Heart left ventricle (tissue), 16 donors: ENCODE measurements at regions not wholly inside any gene's neighbourhood (a gene's known extent, or its start where the extent isn't known, plus 50 kb on each side); places are given as distances from the start of the nearest gene placed in this dataset.

Experiments
- ATAC-seq, 4 donors: fragments of 200-7000 bp; cut with Tn5 transposase; one replicate each; pipeline ENCODE4 v1.9.1; 2020 to 2022; ENCODE audit warnings: moderate library complexity in 4 of 4, mild to moderate bottlenecking in 3 of 4, moderate number of reproducible peaks in 1 of 4
- DNase-seq, 5 donors: peaks; one replicate each; pipeline ENCODE4 v3.0.0-alpha.2; 2020
- H3K27ac ChIP-seq, 12 donors: fragments of 200-600 bp; sonication (generic) in 4 of 12; one replicate each; pipeline versions ENCODE4 v1.5.0 to v1.8.0; 2016 to 2022; ENCODE audit warnings: mild to moderate bottlenecking in 2 of 12
- H3K27me3 ChIP-seq, 9 donors: fragments of 200-600 bp; sonication (generic) in 2 of 9; one replicate each; pipeline versions ENCODE4 v1.5.1 to v1.8.0; 2016 to 2022; ENCODE audit warnings: mild to moderate bottlenecking in 3 of 9
- H3K36me3 ChIP-seq, 9 donors: fragments of 200-600 bp; sonication (generic) in 2 of 9; one replicate each; pipeline versions ENCODE4 v1.5.0 to v1.8.0; 2018 to 2022; ENCODE audit warnings: mild to moderate bottlenecking in 2 of 9
- H3K4me1 ChIP-seq, 12 donors: fragments of 200-600 bp; sonication (generic) in 4 of 12; one replicate each; pipeline versions ENCODE4 v1.5.0 to v1.8.0; 2016 to 2022; ENCODE audit warnings: mild to moderate bottlenecking in 3 of 12
- H3K4me3 ChIP-seq, 12 donors: fragments of 200-600 bp; sonication (generic) in 4 of 12; one replicate each; pipeline versions ENCODE4 v1.5.0 to v1.8.0; 2017 to 2022; ENCODE audit warnings: mild to moderate bottlenecking in 9 of 12, moderate library complexity in 4 of 12
- H3K9me3 ChIP-seq, 12 donors: fragments of 200-600 bp; sonication (generic) in 4 of 12; one replicate each; pipeline versions ENCODE4 v1.5.0 to v1.8.0; 2016 to 2022; ENCODE audit warnings: mild to moderate bottlenecking in 1 of 12
- CTCF ChIP-seq, 12 donors: fragments of 200-600 bp; sonication (generic) in 4 of 12; IDR thresholded peaks; one replicate each; pipeline versions ENCODE4 v1.5.0 to v1.8.0; 2018 to 2022; ENCODE audit warnings: antibody characterized with exemption in 12 of 12, mild to moderate bottlenecking in 5 of 12
- POLR2A ChIP-seq, 2 donors: fragments of 450-650 bp; IDR thresholded peaks; one replicate each; pipeline ENCODE4 v1.6.1; 2017; ENCODE audit warnings: antibody characterized with exemption in 2 of 2, mild to moderate bottlenecking in 2 of 2, moderate library complexity in 2 of 2
- WGBS, 4 donors: extraction: QIAGEN DNeasy Blood & Tissue Kit in 2 of 4; methylation state at CpG; one replicate each; pipeline versions ENCODE4 v1.1.5 to v1.1.7; 2013 to 2018; 5-methylcytosine and 5-hydroxymethylcytosine counted together
- intact Hi-C, 10 donors: fragments of 100-400 bp; cut with DNase I; formaldehyde crosslinking; loops; one replicate each; pipeline versions ENCODE4 v1.11.1 to v1.14.2; 2022
- donor health status: ischemic (EF 13 %, LVEDD 7.1; RV severe dilation, severe dysfunction).
- donor health status: healthy with polysubstance abuse.
- donor health status: DM: no; HTN: yes; CAD: no.
- donor health status: DM: no; HTN: no; CAD: no.
- donor health status: ischemic (EF 25% LVEDD 6.9; RV normal size, moderate dysfunction).
- donor health status: ischemic (EF 25% LVEDD 5.7; RV mildly dilated, moderate dysfunction).
- donor health status: healthy.
- donor health status: DM: yes; HTN: yes; CAD: no.
- donor health status: ischemic (EF 35%, LVEDD 5.7; RV mildly dilated, moderate dysfunction).
- donor health status: nonischemic (EF 11% LVEDD 7.7; RV severe dilation, severe dysfunction).
- donor health status: DM: yes; HTN: yes; CAD: no.
- donor health status: PGD.
- donor health status: ischemic (EF 29% LVEDD 5.4; RV normal size, mild dysfunction).
- donor health status: nonischemic (EF 23%, LVEDD 6.1; RV moderate dilation, normal function).

GRCh38 chr20:50404419-50405234, 105.6 kb upstream of the PTPN1 start:
- peaks cover 3 to 53% (median 23%) of the 10 kb centered on the region in 12 donors for H3K4me1 ChIP-seq
- intact Hi-C loops = loop anchor here in 7 of 10 donors (5.0 to 10.0 kb wide), 3 partner anchors 50 to 58 kb away; no protein-coding TSS in a partner anchor
- ATAC-seq = no peak

GRCh38 chr20:50405235-50405914, 104.8 kb upstream of the PTPN1 start:
- Histone ChIP-seq H3K27ac (peak overlapping the region in 2 of 12 donors; percentile 5 to 20), H3K36me3 (no peaks in the 10 kb centered on the region), H3K9me3 (peaks cover 0 to 5% (median 0%) of the 10 kb centered on the region in 12 donors), H3K27me3 (no peaks in the 10 kb centered on the region), H3K4me1 (peaks cover 2 to 45% (median 17%) of the 10 kb centered on the region in 12 donors), H3K4me3 (no peak overlapping the region)
- DNase-seq (no peak), ATAC-seq (peak in 1 of 4 donors; percentile 15)
- WGBS, 4 donors = 77 to 84% (median 81%) methylated on average over 10 of the region's 10 CpGs
- TF ChIP-seq POLR2A (IDR thresholded peaks at IDR 0.05) (no peak), CTCF (IDR thresholded peaks at IDR 0.05) (no peak)
- intact Hi-C loops = loop anchor here in 4 of 10 donors (5.0 to 10.0 kb wide), 2 partner anchors 49 to 52 kb away; no protein-coding TSS in a partner anchor

More at GRCh38 chr20:50404419-50405234, 105.6 kb upstream of the PTPN1 start:
- WGBS, 4 donors = 86 to 92% (median 89%) methylated on average over 9 of the region's 9 CpGs
- TF ChIP-seq CTCF (IDR thresholded peaks at IDR 0.05) (no peak), POLR2A (IDR thresholded peaks at IDR 0.05) (no peak)
- Histone ChIP-seq H3K36me3 (no peaks in the 10 kb centered on the region), H3K9me3 (no peaks in the 10 kb centered on the region), H3K27ac (peak overlapping the region in 2 of 12 donors; percentile 5 to 66), H3K27me3 (no peaks in the 10 kb centered on the region), H3K4me3 (no peak overlapping the region)
- DNase-seq = no peak

- intact Hi-C loops = loop anchor here in 4 of 10 donors (5.0 to 10.0 kb wide), 2 partner anchors 49 to 51 kb away; no protein-coding TSS in a partner anchor
- WGBS, 4 donors = 85 to 90% (median 87%) methylated on average over 6 of the region's 6 CpGs
- Histone ChIP-seq H3K27ac (peak overlapping the region in 3 of 12 donors; percentile 5 to 31 (median 20)), H3K27me3 (no peaks in the 10 kb centered on the region), H3K4me1 (peaks cover 0 to 39% (median 14%) of the 10 kb centered on the region in 12 donors), H3K4me3 (no peak overlapping the region), H3K9me3 (peaks cover 0 to 6% (median 0%) of the 10 kb centered on the region in 12 donors), H3K36me3 (no peaks in the 10 kb centered on the region)
- ATAC-seq = no peak
- DNase-seq = no peak
- TF ChIP-seq CTCF (IDR thresholded peaks at IDR 0.05) = no peak
- no peak for TF ChIP-seq POLR2A (IDR thresholded peaks at IDR 0.05)
Observed at GRCh38 chr20:50405915-50406609, 104.1 kb upstream of the PTPN1 start.
